Glomerular visceral epithelial cell (primary cell): ENCODE measurements at regions not wholly inside any gene's neighbourhood (a gene's known extent, or its start where the extent isn't known, plus 50 kb on each side); places are given as distances from the start of the nearest gene placed in this dataset.
"Not testable (repeated sequence)": the region's sequence is repeated elsewhere in the genome, so short reads cannot be mapped to it uniquely, and the experiment has no call there.

Experiments used
- DNase-seq: peaks from one replicate; pipeline ENCODE4 v3.0.0-alpha.2; 2016; ENCODE audit errors: extremely low spot score

GRCh38 chr3:144455841-144456440 lies 484.3 kb downstream of the DIPK2A start:
- no peak for DNase-seq

GRCh38 chr3:144457758-144458157 lies 486.1 kb downstream of the DIPK2A start:
- DNase-seq = no peak

GRCh38 chr3:144458283-144458682 lies 486.7 kb downstream of the DIPK2A start:
- DNase-seq = no peak

- DNase-seq = no peak
These were observed 490.7 kb downstream of the DIPK2A start for GRCh38 chr3:144462337-144462736.

GRCh38 chr3:144463911-144464310 lies 492.3 kb downstream of the DIPK2A start:
- no peak for DNase-seq

GRCh38 chr3:144466114-144466513 lies 494.5 kb downstream of the DIPK2A start:
- no peak for DNase-seq

- DNase-seq = no peak
These were observed 494.9 kb downstream of the DIPK2A start for GRCh38 chr3:144466540-144466939.

- DNase-seq = no peak
These were observed 499.0 kb downstream of the DIPK2A start for GRCh38 chr3:144470666-144471065.

GRCh38 chr3:144477593-144477992 lies 506.0 kb downstream of the DIPK2A start:
- DNase-seq = no peak

GRCh38 chr3:144480416-144480919 lies 508.8 kb downstream of the DIPK2A start:
- no peak for DNase-seq

GRCh38 chr3:144482876-144483275 lies 511.3 kb downstream of the DIPK2A start:
- DNase-seq = no peak

GRCh38 chr3:144487011-144487410 lies 515.4 kb downstream of the DIPK2A start:
- DNase-seq = no peak

- no peak for DNase-seq
These were observed 517.3 kb downstream of the DIPK2A start for GRCh38 chr3:144488927-144489326.

GRCh38 chr3:144491333-144491732 lies 519.7 kb downstream of the DIPK2A start:
- DNase-seq = no peak

- not testable (repeated sequence) for DNase-seq
These were observed 523.0 kb downstream of the DIPK2A start for GRCh38 chr3:144494651-144495050.

GRCh38 chr3:144496141-144496835 lies 524.7 kb downstream of the DIPK2A start:
- no peak for DNase-seq

GRCh38 chr3:144497452-144497851 lies 525.8 kb downstream of the DIPK2A start:
- no peak for DNase-seq

GRCh38 chr3:144499001-144499930 lies 527.6 kb downstream of the DIPK2A start:
- peak; percentile 1 for DNase-seq

- no peak for DNase-seq
These were observed 529.8 kb downstream of the DIPK2A start for GRCh38 chr3:144501467-144501866.

GRCh38 chr3:144502402-144502801 lies 530.8 kb downstream of the DIPK2A start:
- no peak for DNase-seq

- not testable (repeated sequence) for DNase-seq
These were observed 534.8 kb downstream of the DIPK2A start for GRCh38 chr3:144506375-144506774.

- no peak for DNase-seq
These were observed 539.7 kb downstream of the DIPK2A start for GRCh38 chr3:144511346-144511745.
